Neural progenitor cell (in vitro differentiated cells): ENCODE measurements at regions not wholly inside any gene's neighbourhood (a gene's known extent, or its start where the extent isn't known, plus 50 kb on each side); places are given as distances from the start of the nearest gene placed in this dataset.

ENCODE experiments used
- DNase-seq: peaks from one replicate; pipeline ENCODE4 v3.0.0-alpha.2; 2016; ENCODE audit warnings: low spot score
- H2AFZ ChIP-seq: fragments of 200-600 bp; sonication (generic); replicated peaks from 2 replicates; pipeline ENCODE4 v1.6.1; 2016; ENCODE audit warnings: antibody characterized with exemption
- H3F3A ChIP-seq: fragments of 200-600 bp; sonication (generic); 2 replicates; pipeline ENCODE4 v1.6.1; 2016; ENCODE audit warnings: antibody characterized with exemption, low read depth
- H3K27ac ChIP-seq: fragments of 200-600 bp; sonication (generic); 2 replicates; pipeline ENCODE4 v1.5.1; 2016; ENCODE audit warnings: mild to moderate bottlenecking
- H3K27me3 ChIP-seq: fragments of 200-600 bp; sonication (generic); 2 replicates; pipeline ENCODE4 v1.6.1; 2016; ENCODE audit warnings: mild to moderate bottlenecking, moderate library complexity
- H3K36me3 ChIP-seq: fragments of 200-600 bp; sonication (generic); 2 replicates; pipeline ENCODE4 v1.5.1; 2016
- H3K4me1 ChIP-seq: fragments of 200-600 bp; sonication (generic); 2 replicates; pipeline ENCODE4 v1.6.1; 2016; ENCODE audit warnings: mixed run types
- H3K4me2 ChIP-seq: fragments of 200-600 bp; sonication (generic); 2 replicates; pipeline ENCODE4 v1.6.1; 2016
- H3K4me3 ChIP-seq: fragments of 200-600 bp; sonication (generic); 2 replicates; pipeline ENCODE4 v1.5.1; 2016
- H3K79me2 ChIP-seq: fragments of 200-600 bp; sonication (generic); 2 replicates; pipeline ENCODE4 v1.6.1; 2016; ENCODE audit warnings: low read depth
- H3K9ac ChIP-seq: fragments of 200-600 bp; sonication (generic); 2 replicates; pipeline ENCODE4 v1.6.1; 2016
- H3K9me3 ChIP-seq: fragments of 200-600 bp; sonication (generic); 2 replicates; pipeline ENCODE4 v1.5.1; 2016; ENCODE audit warnings: low read depth
- H4K20me1 ChIP-seq: fragments of 200-600 bp; sonication (generic); 2 replicates; pipeline ENCODE4 v1.6.1; 2016; ENCODE audit warnings: low read depth
- H3K27ac Mint-ChIP-seq: 3 replicates; pipeline ENCODE4 v1.8.0; 2021; ENCODE audit warnings: mixed read lengths
- H3K27me3 Mint-ChIP-seq: 2 replicates; pipeline ENCODE4 v1.8.0; 2022; ENCODE audit warnings: low read depth, mild to moderate bottlenecking, inconsistent platforms, moderate library complexity, mixed read lengths; ENCODE audit not compliant: insufficient read depth
- H3K36me3 Mint-ChIP-seq: 3 replicates; pipeline ENCODE4 v1.8.0; 2021; ENCODE audit warnings: mixed read lengths
- H3K4me1 Mint-ChIP-seq: 3 replicates; pipeline ENCODE4 v1.8.0; 2021; ENCODE audit warnings: mixed read lengths
- H3K4me3 Mint-ChIP-seq: 3 replicates; pipeline ENCODE4 v1.8.0; 2021; ENCODE audit warnings: mild to moderate bottlenecking, moderate library complexity, mixed read lengths
- H3K9me3 Mint-ChIP-seq: 3 replicates; pipeline ENCODE4 v1.8.0; 2020; ENCODE audit warnings: mixed read lengths
- EZH2 ChIP-seq: fragments of 200-600 bp; sonication (generic); IDR thresholded peaks from 2 replicates; pipeline ENCODE4 v1.6.1; 2017; ENCODE audit warnings: antibody characterized with exemption, mild to moderate bottlenecking, moderate library complexity
- EZH2phosphoT487 ChIP-seq: fragments of 200-600 bp; sonication (generic); IDR thresholded peaks from 2 replicates; pipeline ENCODE4 v1.6.1; 2017; ENCODE audit warnings: antibody characterized with exemption
- TF ChIP-seq, protein P1 (sequence below): fragments of 200-600 bp; sonication (generic); IDR thresholded peaks from 2 replicates; pipeline ENCODE4 v1.5.1; 2017; ENCODE audit warnings: antibody characterized with exemption, mild to moderate bottlenecking

DNA sequence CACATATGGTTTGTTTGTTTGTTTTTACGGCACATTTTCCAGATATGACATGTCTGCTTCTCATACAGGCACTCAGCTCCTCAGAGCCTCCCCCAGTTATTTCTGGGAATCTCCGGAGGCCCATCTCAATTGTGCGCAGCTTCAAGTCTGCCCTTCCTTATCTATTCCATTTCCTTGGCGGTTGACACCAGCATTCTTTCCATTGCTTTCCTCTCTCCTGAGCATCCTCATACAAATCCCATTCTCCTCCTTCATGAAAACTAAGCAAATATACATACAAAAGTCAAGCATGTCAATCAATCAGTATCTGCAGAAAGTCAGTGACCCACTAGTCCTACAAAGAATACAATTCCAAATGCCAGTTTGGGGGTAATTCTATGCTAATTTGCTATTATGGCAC lies 166.7 kb downstream of the SQOR start:
- H3K4me2 ChIP-seq: peak overlapping the region; percentile 9
- H3K4me3 ChIP-seq: no peak overlapping the region
- H3K79me2 ChIP-seq: no peaks in the 10 kb centered on the region
- no peaks in the 10 kb centered on the region for H3K36me3 ChIP-seq
- H3K27ac Mint-ChIP-seq: peak overlapping the region; percentile 69
- peaks cover 6% of the 10 kb centered on the region for H3K9me3 Mint-ChIP-seq
- H3K9me3 ChIP-seq: no peaks in the 10 kb centered on the region
- peaks cover 9% of the 10 kb centered on the region for H3F3A ChIP-seq
- no peaks in the 10 kb centered on the region for H4K20me1 ChIP-seq
- DNase-seq: no peak
- no peak overlapping the region for H3K4me3 Mint-ChIP-seq
- H3K36me3 Mint-ChIP-seq: peaks cover 5% of the 10 kb centered on the region
- TF ChIP-seq EZH2phosphoT487: no peak
- no peak for TF ChIP-seq EZH2
- H3K4me1 Mint-ChIP-seq: peaks cover 33% of the 10 kb centered on the region
- H3K27me3 ChIP-seq: no peaks in the 10 kb centered on the region
- no peak overlapping the region for H3K27ac ChIP-seq
- no peak overlapping the region for H2AFZ ChIP-seq
- no peak overlapping the region for H3K9ac ChIP-seq
- H3K27me3 Mint-ChIP-seq: peaks cover 5% of the 10 kb centered on the region
- peaks cover 14% of the 10 kb centered on the region for H3K4me1 ChIP-seq

DNA sequence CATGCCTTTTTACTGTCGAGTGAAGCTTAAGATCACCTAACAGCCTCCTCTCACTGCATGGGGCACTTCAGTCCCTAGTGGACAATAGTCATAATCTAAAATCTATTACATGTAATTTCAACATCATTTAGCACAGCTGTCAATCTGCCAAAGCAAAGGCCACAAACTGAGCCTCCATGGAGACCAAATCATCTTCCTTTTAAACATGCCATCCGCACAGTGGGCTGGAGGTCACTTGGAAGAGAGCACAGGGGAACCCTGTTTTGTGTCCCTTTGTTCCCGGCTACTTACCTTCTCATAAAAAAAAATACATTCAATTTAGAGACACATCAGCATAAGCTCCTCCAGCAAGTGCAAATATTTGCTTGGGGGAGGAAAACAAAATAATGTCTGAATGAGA lies 167.3 kb downstream of the SQOR start:
- H3K4me2 ChIP-seq: peak overlapping the region; percentile 9
- no peak overlapping the region for H3K4me3 ChIP-seq
- peaks cover 9% of the 10 kb centered on the region for H3F3A ChIP-seq
- no peak overlapping the region for H2AFZ ChIP-seq
- H3K27me3 ChIP-seq: no peaks in the 10 kb centered on the region
- TF ChIP-seq EZH2 (no peak), EZH2phosphoT487 (no peak)
- TF ChIP-seq, protein P1, sequence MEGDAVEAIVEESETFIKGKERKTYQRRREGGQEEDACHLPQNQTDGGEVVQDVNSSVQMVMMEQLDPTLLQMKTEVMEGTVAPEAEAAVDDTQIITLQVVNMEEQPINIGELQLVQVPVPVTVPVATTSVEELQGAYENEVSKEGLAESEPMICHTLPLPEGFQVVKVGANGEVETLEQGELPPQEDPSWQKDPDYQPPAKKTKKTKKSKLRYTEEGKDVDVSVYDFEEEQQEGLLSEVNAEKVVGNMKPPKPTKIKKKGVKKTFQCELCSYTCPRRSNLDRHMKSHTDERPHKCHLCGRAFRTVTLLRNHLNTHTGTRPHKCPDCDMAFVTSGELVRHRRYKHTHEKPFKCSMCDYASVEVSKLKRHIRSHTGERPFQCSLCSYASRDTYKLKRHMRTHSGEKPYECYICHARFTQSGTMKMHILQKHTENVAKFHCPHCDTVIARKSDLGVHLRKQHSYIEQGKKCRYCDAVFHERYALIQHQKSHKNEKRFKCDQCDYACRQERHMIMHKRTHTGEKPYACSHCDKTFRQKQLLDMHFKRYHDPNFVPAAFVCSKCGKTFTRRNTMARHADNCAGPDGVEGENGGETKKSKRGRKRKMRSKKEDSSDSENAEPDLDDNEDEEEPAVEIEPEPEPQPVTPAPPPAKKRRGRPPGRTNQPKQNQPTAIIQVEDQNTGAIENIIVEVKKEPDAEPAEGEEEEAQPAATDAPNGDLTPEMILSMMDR: no peak
- no peaks in the 10 kb centered on the region for H3K36me3 ChIP-seq
- H3K4me1 Mint-ChIP-seq: peaks cover 33% of the 10 kb centered on the region
- no peaks in the 10 kb centered on the region for H3K9me3 ChIP-seq
- H3K27ac Mint-ChIP-seq: peak overlapping the region; percentile 74
- peak overlapping the region; percentile 28 for H3K4me3 Mint-ChIP-seq
- H3K27me3 Mint-ChIP-seq: peaks cover 5% of the 10 kb centered on the region
- H3K9me3 Mint-ChIP-seq: peaks cover 9% of the 10 kb centered on the region
- H3K27ac ChIP-seq: no peak overlapping the region
- peak; percentile 20 for DNase-seq
- H3K4me1 ChIP-seq: peaks cover 14% of the 10 kb centered on the region
- H4K20me1 ChIP-seq: no peaks in the 10 kb centered on the region
- peaks cover 5% of the 10 kb centered on the region for H3K36me3 Mint-ChIP-seq
- no peak overlapping the region for H3K9ac ChIP-seq
- H3K79me2 ChIP-seq: no peaks in the 10 kb centered on the region

DNA sequence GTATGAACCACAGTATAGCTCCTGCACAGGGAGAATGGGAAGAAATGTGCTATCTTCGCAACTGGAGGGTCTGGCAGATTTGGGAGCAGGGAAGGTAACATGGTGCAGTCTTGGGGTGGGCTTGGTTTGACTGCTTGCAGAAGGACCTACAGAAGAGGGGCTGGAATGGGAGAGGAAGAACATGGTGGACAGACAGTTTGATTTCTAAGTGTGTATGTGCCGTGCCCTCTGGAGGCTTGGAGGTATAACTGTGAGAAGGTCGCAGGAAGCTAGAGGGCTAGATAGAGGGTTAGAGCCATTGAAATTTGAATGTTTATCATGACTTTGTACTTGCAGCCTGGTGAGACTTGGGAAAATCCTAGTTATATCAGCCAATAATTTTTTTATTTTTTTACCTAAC lies 169.2 kb downstream of the SQOR start:
- Mint-ChIP-seq H3K36me3 (peaks cover 5% of the 10 kb centered on the region), H3K27me3 (peaks cover 7% of the 10 kb centered on the region), H3K4me3 (no peak overlapping the region), H3K27ac (peak overlapping the region; percentile 64), H3K9me3 (peaks cover 9% of the 10 kb centered on the region), H3K4me1 (peaks cover 33% of the 10 kb centered on the region)
- Histone ChIP-seq H3K79me2 (no peaks in the 10 kb centered on the region), H2AFZ (no peak overlapping the region), H3F3A (peaks cover 9% of the 10 kb centered on the region), H3K4me1 (peaks cover 14% of the 10 kb centered on the region), H3K4me2 (no peak overlapping the region), H3K36me3 (no peaks in the 10 kb centered on the region), H4K20me1 (no peaks in the 10 kb centered on the region), H3K27me3 (no peaks in the 10 kb centered on the region), H3K27ac (no peak overlapping the region), H3K9ac (no peak overlapping the region), H3K9me3 (no peaks in the 10 kb centered on the region), H3K4me3 (no peak overlapping the region)
- TF ChIP-seq, protein P1: no peak
- TF ChIP-seq EZH2: no peak
- TF ChIP-seq EZH2phosphoT487: no peak
- DNase-seq: no peak

DNA sequence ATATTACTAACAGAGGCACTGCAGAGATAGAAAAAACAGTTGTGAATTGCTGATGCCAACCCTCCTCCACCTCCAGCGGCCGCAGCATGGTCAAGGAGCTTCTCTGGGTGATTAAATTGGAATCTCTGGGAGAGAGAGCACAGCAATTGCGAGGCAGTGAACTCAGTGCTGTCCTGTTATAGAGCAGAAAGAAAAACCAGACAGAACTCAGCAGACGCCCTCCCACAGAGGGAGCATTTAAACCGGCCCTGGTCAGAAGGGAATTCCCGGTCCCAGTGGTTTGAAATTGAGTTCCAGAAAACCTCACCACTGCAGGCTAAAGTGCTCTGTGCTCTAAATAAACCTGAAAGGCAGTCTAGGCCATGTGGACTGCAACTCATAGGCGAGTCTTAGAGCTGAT lies 175.4 kb downstream of the SQOR start:
- TF ChIP-seq EZH2: no peak
- TF ChIP-seq, protein P1: no peak
- no peak for TF ChIP-seq EZH2phosphoT487
- H3K4me1 Mint-ChIP-seq: peaks cover 2% of the 10 kb centered on the region
- peaks cover 12% of the 10 kb centered on the region for H3K9me3 Mint-ChIP-seq
- Histone ChIP-seq H3F3A (no peaks in the 10 kb centered on the region), H3K4me2 (no peak overlapping the region), H3K79me2 (no peaks in the 10 kb centered on the region), H3K4me1 (peaks cover 10% of the 10 kb centered on the region), H3K9ac (no peak overlapping the region), H3K9me3 (no peaks in the 10 kb centered on the region), H3K27me3 (no peaks in the 10 kb centered on the region), H3K27ac (no peak overlapping the region), H3K36me3 (no peaks in the 10 kb centered on the region), H2AFZ (no peak overlapping the region), H3K4me3 (no peak overlapping the region), H4K20me1 (no peaks in the 10 kb centered on the region)
- peaks cover 4% of the 10 kb centered on the region for H3K27me3 Mint-ChIP-seq
- no peak overlapping the region for H3K4me3 Mint-ChIP-seq
- no peak overlapping the region for H3K27ac Mint-ChIP-seq
- H3K36me3 Mint-ChIP-seq: no peaks in the 10 kb centered on the region
- DNase-seq: no peak
